HG03175 (cell line): ENCODE measurements at regions not wholly inside any gene's neighbourhood (a gene's known extent, or its start where the extent isn't known, plus 50 kb on each side); places are given as distances from the start of the nearest gene placed in this dataset.
"Not testable (repeated sequence)": the region's sequence is repeated elsewhere in the genome, so short reads cannot be mapped to it uniquely, and the experiment has no call there.

ENCODE experiments used
- ATAC-seq: cut with Tn5 transposase; IDR thresholded peaks from one replicate; pipeline ENCODE4 v1.9.1; 2021; ENCODE audit warnings: mild to moderate bottlenecking, moderate library complexity; ENCODE audit not compliant: unreplicated experiment

DNA sequence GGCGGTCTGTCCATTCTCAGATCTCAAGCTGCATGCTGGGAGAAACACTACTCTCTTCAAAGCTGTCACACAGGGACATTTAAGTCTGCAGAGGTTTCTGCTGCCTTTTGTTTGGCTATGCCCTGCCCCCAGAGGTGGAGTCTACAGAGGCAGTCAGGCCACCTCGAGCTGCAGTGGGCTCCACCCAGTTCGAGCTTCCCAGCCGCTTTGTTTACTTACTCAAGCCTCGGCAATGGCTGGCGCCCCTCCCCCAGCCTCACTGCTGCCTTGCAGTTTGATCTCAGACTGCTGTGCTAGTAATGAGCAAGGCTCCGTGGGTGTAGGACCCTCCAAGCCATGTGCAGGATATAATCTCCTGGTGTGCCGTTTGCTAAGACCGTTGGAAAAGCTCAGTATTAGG, 486.1 kb downstream of the DTWD2 start:
- ATAC-seq, result not testable (repeated sequence)

- no peak for ATAC-seq
Observed at GRCh38 chr5:118491351-118491750, 497.0 kb downstream of the DTWD2 start.

DNA sequence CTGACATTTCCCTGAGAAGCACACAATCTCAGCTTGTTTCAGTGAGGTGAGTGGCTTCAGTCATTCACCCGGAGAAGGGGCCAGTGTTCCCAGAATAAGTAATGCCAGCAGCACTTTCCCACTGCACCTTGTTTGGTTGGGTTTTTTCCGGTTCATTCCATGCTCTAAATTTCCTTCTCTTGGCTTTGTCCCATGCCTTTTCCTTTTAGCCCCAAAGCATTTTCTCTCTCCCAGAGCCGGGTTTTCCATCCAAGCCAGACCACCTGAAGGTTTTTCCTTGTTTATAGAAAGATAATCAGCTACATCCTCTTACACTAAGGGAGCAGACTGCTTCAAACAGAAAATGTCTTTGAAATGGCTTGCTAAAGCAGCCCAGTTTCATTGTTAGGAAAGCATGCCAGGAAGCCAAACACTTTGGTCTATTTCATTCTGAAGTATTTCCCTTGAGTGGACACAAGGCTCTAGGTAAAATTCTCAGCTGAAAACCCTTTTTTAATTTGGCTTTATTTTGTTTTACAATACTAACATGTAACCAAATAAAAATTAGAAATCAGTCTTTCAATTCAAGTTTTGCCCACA, 501.6 kb downstream of the DTWD2 start:
- ATAC-seq, result no peak

- ATAC-seq, result no peak
Observed at GRCh38 chr5:118479285-118479684, 509.1 kb downstream of the DTWD2 start.

DNA sequence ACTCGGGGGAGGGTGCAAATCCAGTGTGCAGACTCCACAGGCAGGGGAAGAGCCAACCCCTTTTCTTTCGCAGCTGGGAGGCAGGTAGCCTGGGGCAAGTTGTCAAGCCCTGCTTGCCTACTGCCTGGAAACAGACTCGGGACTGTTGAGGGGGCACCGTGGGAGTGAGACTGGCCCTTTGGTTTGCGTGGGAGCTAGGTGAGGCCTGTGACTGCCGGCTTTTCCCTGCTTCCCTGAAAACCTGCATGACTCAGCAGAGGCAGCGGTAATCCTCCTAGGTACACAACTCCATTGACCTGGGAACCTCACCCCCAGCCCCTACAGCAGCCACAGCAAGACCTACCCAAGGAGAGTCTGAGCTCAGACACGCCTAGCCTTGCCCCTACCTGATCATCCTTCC, 509.5 kb downstream of the DTWD2 start:
- ATAC-seq, result no peak

DNA sequence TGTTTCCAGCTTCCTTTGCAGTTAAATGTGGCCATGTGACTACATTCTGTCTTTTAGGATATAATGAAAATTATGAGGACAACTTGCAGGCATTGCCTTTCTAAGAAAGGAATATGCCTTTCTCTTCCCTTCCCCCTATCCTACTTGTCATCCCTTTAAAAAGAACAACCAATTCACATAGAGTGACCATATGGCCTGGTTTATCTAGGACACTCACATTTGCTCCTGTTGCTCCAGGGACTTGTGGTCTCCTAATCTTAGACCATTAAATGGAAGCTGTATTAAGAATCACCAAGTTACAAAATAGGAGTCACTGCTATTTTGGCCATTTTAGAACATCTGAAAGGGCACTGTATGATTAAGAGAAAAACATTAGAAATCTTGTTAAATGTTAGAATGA, 520.3 kb downstream of the DTWD2 start:
- no peak for ATAC-seq

- ATAC-seq, result no peak
Observed at GRCh38 chr5:118467103-118467502, 521.2 kb downstream of the DTWD2 start.

- ATAC-seq, result no peak
Observed at GRCh38 chr5:118466418-118466817, 521.9 kb downstream of the DTWD2 start.

DNA sequence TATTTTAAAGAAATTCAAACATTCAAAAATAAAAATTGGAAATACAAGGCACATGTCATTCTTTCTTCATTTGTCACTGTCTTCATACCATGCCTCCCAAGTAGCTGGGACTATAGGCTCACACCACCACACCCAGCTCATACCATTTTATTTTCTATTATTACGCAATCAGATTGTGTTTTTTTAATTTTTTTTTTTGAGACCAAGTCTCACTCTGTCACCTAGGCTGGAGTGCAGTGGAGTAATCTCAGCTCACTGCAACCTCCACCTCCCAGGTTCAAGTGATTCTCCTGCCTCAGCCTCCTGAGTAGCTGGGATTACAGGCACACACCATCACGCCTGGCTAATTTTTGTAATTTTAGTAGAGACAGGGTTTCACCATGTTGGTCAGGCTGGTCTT, 526.1 kb downstream of the DTWD2 start:
- not testable (repeated sequence) for ATAC-seq

- ATAC-seq, result no peak
Observed at GRCh38 chr5:118461436-118461835, 526.9 kb downstream of the DTWD2 start.

DNA sequence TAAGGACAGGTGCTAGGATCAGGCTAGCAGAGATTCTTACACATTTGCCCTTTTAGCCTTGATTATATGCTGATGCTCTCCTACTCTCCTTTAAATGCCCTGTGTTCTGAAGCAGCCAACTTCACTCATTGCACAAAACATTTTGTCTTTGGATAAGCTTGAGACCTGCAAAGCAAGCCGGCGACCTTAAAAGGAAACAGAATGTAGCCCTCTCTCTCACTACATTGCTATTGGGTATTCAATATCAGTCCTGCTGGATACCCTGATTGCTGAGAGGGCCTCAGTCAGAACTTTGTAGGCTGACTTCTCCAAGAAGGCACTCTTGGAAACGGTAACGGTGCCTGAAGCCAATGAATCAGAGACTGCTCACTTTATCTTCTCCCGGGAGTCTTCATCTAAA, 528.9 kb downstream of the DTWD2 start:
- ATAC-seq, result no peak

DNA sequence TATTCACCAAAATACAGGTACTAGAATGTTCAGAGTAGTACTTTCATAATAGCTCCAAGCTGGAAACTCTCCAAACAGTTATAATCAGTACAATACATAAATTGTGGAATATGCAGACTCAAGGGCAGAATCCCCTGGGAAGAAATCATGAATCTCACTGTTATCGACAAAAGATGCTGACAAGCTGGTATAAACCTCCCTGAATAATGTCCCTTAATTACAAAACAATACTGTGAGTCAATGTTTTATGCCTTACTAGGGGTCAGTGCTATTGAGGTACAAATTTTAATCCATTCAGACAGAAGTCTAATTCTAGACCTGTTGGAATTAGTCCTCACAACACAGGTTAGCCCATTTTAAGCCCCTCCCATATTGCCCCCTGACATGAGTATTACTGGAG, 532.3 kb downstream of the DTWD2 start:
- ATAC-seq, result no peak

DNA sequence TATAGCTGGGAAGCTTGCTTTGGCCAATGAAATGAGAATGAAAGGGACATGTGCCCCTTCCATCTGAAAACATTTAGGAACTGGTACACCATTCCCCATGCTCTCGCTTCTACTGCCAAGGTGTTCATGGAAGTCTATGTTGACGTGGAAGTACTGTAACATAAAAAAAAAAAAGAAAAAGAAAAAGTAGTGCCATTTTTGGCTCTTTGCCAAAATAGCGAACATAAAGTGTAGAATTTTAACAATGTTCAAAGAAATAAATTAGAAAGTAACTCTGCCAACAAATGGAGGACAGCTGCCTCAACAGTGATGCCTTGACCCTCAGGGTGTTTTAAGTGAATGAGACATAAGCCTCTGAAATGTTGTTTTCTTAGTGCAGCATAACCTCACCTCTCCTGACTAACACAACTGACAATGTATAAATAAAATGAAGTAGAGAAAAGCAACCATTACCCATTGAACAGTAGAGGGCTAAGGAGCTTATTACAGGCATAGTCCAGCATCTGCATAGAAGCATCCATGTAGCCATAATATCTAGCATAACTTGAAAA, 536.6 kb downstream of the DTWD2 start:
- no peak for ATAC-seq

DNA sequence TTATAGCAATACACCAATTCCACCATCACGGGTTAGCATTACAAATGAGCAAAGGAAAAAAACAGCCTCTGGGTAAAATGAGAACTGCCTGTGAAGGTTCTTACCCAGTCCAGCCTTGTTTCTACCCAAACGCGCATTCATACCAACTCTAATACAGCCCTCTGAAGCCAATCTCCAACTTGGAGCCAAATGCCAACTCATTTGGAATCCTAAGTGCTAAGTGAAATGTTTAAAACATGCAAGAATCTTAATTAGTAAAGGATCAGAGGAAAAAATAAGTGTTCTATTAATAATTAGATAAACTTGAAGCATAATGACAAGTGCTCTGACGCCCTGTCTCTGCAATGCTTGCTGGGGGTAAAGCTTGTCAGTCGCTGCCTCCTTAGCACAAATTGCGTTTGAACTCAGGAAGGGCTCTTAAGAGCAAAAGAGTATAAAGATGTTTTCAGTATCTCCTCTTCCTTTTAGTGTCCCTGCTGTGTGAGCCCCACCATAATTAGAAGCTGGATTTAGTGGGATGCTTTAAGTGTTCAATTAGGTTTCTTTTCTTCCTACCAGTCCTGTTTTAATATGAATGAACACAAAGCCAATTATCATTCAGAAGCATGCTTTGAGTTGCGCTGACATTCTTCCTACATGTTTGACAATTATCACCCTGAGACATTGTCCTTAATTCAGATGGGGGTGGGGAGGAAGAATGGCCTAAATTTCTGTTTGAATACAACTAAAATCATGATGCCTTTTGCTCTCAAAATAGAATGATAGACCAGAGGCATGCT, 537.6 kb downstream of the DTWD2 start:
- no peak for ATAC-seq

DNA sequence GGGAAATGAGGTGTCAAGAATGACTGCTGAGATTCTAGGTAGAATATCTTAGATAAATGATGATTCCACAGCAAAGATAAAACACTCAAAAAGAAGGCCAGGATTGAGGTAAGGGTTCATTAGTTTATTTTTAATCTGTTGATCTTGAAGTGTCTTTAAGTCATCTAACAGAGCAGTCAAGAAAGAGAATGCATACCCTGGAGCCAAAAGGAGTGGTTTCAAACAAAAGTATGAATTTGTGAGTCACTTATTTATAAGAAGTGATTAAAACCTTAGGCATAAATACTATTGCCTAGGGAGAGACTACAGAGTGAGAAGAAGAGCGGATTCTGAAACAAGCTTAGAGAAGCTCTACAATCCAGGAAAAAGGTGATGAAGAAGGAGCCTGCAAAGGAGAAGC, 541.0 kb downstream of the DTWD2 start:
- ATAC-seq, result no peak

DNA sequence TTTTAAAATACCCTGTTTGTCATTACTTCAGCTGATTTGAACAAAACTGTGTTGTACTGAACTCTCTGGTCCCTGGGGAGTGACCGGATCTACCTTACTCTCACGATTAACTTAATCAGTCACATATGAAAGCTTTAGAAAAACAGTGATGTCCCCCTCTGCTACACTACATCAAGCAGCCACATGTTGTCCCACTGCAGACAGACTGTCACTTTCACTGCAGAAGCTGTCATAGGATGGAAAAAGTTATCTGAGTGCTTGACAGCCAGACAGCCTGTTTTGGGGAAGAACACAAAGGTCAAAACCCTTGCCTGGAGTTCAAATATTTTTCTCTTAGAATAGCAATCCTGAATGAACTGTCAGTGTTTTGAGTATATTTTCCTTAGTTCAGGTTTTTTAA, 546.4 kb downstream of the DTWD2 start:
- no peak for ATAC-seq

GRCh38 chr5:118441034-118441433, 547.3 kb downstream of the DTWD2 start:
- ATAC-seq, result no peak

- no peak for ATAC-seq
Observed at GRCh38 chr5:118440496-118440895, 547.9 kb downstream of the DTWD2 start.

GRCh38 chr5:118439831-118440230, 548.5 kb downstream of the DTWD2 start:
- no peak for ATAC-seq

- ATAC-seq, result no peak
Observed at GRCh38 chr5:118435131-118435530, 553.2 kb downstream of the DTWD2 start.

DNA sequence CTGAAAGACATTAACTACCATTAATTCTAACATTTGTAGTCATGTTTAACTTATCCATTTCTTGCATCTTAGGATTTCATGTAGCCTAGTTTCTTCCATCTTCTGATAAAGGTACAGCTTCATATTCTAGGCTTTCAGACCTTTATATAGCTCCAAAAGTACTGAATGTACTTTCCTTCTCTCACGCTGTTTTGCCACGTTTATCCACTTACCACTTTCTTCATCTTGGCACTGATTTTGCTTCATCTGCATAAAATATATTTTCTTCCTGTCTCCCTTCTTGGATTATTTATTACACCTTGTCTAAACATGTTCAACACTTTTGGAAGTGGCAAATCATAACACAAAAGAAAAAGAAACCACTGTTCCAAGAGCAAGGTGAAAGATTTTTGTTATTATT, 553.8 kb downstream of the DTWD2 start:
- no peak for ATAC-seq

DNA sequence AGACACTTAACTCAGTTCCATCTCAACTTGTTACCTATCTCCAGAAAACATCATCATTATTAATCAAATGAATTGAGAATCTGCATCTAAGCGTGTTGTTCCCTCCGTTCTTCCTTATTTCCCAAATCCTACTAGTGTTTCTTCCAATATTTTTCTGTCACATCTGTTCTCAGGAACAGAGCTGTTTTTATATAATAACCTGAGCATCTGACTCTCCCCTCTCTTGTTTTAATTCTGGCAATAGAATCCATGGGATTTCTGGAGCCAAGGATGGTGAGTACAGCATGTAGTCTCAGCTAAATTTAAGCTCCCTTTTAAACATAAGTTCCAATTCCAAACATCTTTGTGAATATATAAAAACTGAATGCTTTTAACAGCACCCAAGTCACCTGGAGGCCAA, 558.3 kb downstream of the DTWD2 start:
- ATAC-seq, result no peak

- no peak for ATAC-seq
Observed at GRCh38 chr5:118407958-118408357, 580.4 kb downstream of the DTWD2 start.
